Upper lobe of left lung (tissue), 4 donors: ENCODE measurements at regions not wholly inside any gene's neighbourhood (a gene's known extent, or its start where the extent isn't known, plus 50 kb on each side); places are given as distances from the start of the nearest gene placed in this dataset.

ENCODE experiments used
- CTCF ChIP-seq, 6 experiments: fragments of 450-650 bp in 4 of 6; fragments of 200-600 bp in 2 of 6; sonication (generic) in 2 of 6; IDR thresholded peaks; one replicate each; pipeline ENCODE4 v1.5.1; 2016 to 2019; ENCODE audit warnings: antibody characterized with exemption in 6 of 6
- POLR2A ChIP-seq, 4 donors: fragments of 450-650 bp; IDR thresholded peaks; one replicate each; pipeline ENCODE4 v1.5.1; 2016 to 2017; ENCODE audit warnings: antibody characterized with exemption in 4 of 4, mild to moderate bottlenecking in 2 of 4
- POLR2AphosphoS5 ChIP-seq, 2 donors: sonication (generic); formaldehyde crosslinking; IDR thresholded peaks; one replicate each; pipeline ENCODE4 v1.5.1; 2017; ENCODE audit warnings: antibody characterized with exemption in 2 of 2

- TF ChIP-seq CTCF (IDR thresholded peaks at IDR 0.05) (peak; percentile 81 to 90 (median 86)), POLR2AphosphoS5 (IDR thresholded peaks at IDR 0.05) (no peak), POLR2A (IDR thresholded peaks at IDR 0.05) (no peak)
Measured at GRCh38 chr2:241950413-241951315, 81.1 kb downstream of the RTP5 start.
